A549 (cell line): ENCODE measurements at regions not wholly inside any gene's neighbourhood (a gene's known extent, or its start where the extent isn't known, plus 50 kb on each side); places are given as distances from the start of the nearest gene placed in this dataset.

Experiments used
- ATAC-seq, 2 experiments: fragments of 200-7000 bp in 1 of 2; fragments of >200 bp in 1 of 2; cut with Nextera tagmentation in 1 of 2; cut with Tn5 transposase in 1 of 2; 3 replicates each; pipeline versions ENCODE4 v1.8.0 to v1.9.1; 2018 to 2020; ENCODE audit warnings: mild to moderate bottlenecking in 1 of 2, moderate library complexity in 1 of 2
- CTCF ChIA-PET: fragments of 300-600 bp; sonication (Branson Sonifier 250); formaldehyde crosslinking; extraction: SDS; loops from one replicate; lab custom pipeline; 2021; ENCODE audit warnings: antibody characterized with exemption, inconsistent platforms; lab: Yijun Ruan, JAX
- POLR2A ChIA-PET: fragments of 350-600 bp; formaldehyde crosslinking; extraction: SDS; loops from one replicate; lab custom pipeline; 2021; ENCODE audit warnings: antibody characterized with exemption, inconsistent platforms; lab: Yijun Ruan, JAX
- DNase-seq, 2 experiments: peaks; one replicate each; pipeline versions ENCODE4 v3.0.0 to v3.0.0-alpha.2; 2011 to 2016; ENCODE audit warnings: low read depth in 1 of 2, low spot score in 1 of 2
- FAIRE-seq: peaks from 2 replicates; lab custom pipeline; 2011; peaks lifted over from hg19 to GRCh38; lab: Jason Lieb, UNC
- H3K27ac ChIP-seq, 2 experiments: fragments of >200 bp; sonication (Bioruptor Twin); formaldehyde crosslinking; 3 replicates each; pipeline ENCODE4 v1.5.1; 2016 to 2017
- H3K4me1 ChIP-seq: fragments of >200 bp; sonication (Bioruptor Twin); formaldehyde crosslinking; 3 replicates; pipeline ENCODE4 v1.6.1; 2016
- H3K4me2 ChIP-seq: fragments of >200 bp; sonication (Bioruptor Twin); formaldehyde crosslinking; 3 replicates; pipeline ENCODE4 v1.6.1; 2016
- H3K4me3 ChIP-seq: fragments of >200 bp; sonication (Bioruptor Twin); formaldehyde crosslinking; 3 replicates; pipeline ENCODE4 v1.5.1; 2016
- H3K9me3 ChIP-seq: fragments of >200 bp; sonication (Bioruptor Twin); formaldehyde crosslinking; 3 replicates; pipeline ENCODE4 v1.6.1; 2016
- CBX2 ChIP-seq: fragments of 200-600 bp; sonication (generic); IDR thresholded peaks from 2 replicates; pipeline ENCODE4 v1.6.1; 2016; ENCODE audit warnings: low read depth, mild to moderate bottlenecking, borderline replicate concordance
- EHF ChIP-seq: fragments of 250-450 bp; sonication (Bioruptor Pico); IDR thresholded peaks from 2 replicates; pipeline ENCODE4 v1.5.0; 2020; ENCODE audit warnings: mild to moderate bottlenecking
- EHMT2 ChIP-seq: fragments of 200-600 bp; sonication (generic); IDR thresholded peaks from 2 replicates; pipeline ENCODE4 v1.6.1; 2016; ENCODE audit warnings: antibody characterized with exemption, low read depth, mild to moderate bottlenecking, moderate library complexity
- EP300 ChIP-seq, 2 experiments: fragments of >200 bp; sonication (Bioruptor Twin); formaldehyde crosslinking; IDR thresholded peaks; 2 replicates in 1 of 2; 3 replicates in 1 of 2; pipeline ENCODE4 v1.6.1; 2016 to 2017
- ESRRA ChIP-seq: fragments of 150-350 bp; IDR thresholded peaks from 2 replicates; pipeline ENCODE4 v1.6.1; 2014; ENCODE audit warnings: mild to moderate bottlenecking, low read length, borderline replicate concordance
- FOSL2 ChIP-seq, 2 experiments: fragments of 450-650 bp in 1 of 2; fragments of >200 bp in 1 of 2; sonication (Bioruptor Twin) in 1 of 2; formaldehyde crosslinking; IDR thresholded peaks; 2 replicates each; pipeline versions ENCODE4 v1.5.0 to v1.6.1; 2016 to 2020; ENCODE audit warnings: mild to moderate bottlenecking in 1 of 2, moderate library complexity in 1 of 2
- HOXA7 ChIP-seq: fragments of 250-450 bp; sonication (Bioruptor Pico); IDR thresholded peaks from 2 replicates; pipeline ENCODE4 v1.5.0; 2020; ENCODE audit warnings: mild to moderate bottlenecking, moderate library complexity
- HOXB13 ChIP-seq: fragments of 250-450 bp; sonication (Bioruptor Pico); IDR thresholded peaks from 2 replicates; pipeline ENCODE4 v1.5.0; 2020; ENCODE audit warnings: low read depth, mild to moderate bottlenecking, moderate library complexity
- MAFK ChIP-seq: fragments of 450-650 bp; IDR thresholded peaks from 2 replicates; pipeline ENCODE4 v1.6.1; 2014; ENCODE audit not compliant: partially characterized antibody
- NPAS2 ChIP-seq: fragments of 250-450 bp; sonication (Bioruptor Pico); IDR thresholded peaks from 2 replicates; pipeline ENCODE4 v1.8.0; 2022; ENCODE audit warnings: mild to moderate bottlenecking, moderate library complexity, borderline replicate concordance
- RCOR1 ChIP-seq: fragments of 150-350 bp; IDR thresholded peaks from 2 replicates; pipeline ENCODE4 v1.6.1; 2014; ENCODE audit warnings: antibody characterized with exemption, low read length, low read depth
- RFX5 ChIP-seq: fragments of 450-650 bp; IDR thresholded peaks from 2 replicates; pipeline ENCODE4 v1.7.1; 2014; ENCODE audit warnings: antibody characterized with exemption, mild to moderate bottlenecking, moderate library complexity
- RNF2 ChIP-seq: fragments of 200-600 bp; sonication (generic); IDR thresholded peaks from 2 replicates; pipeline ENCODE4 v1.6.1; 2016; ENCODE audit warnings: low read depth, mild to moderate bottlenecking, antibody characterized with exemption, moderate library complexity, borderline replicate concordance
- ZNF302 ChIP-seq: fragments of 250-450 bp; sonication (Bioruptor Pico); IDR thresholded peaks from 2 replicates; pipeline ENCODE4 v1.9.0; 2021; ENCODE audit warnings: inconsistent platforms, mild to moderate bottlenecking, moderate library complexity
- ZSCAN20 ChIP-seq: fragments of 250-450 bp; sonication (Bioruptor Pico); IDR thresholded peaks from 2 replicates; pipeline ENCODE4 v1.8.0; 2022; ENCODE audit warnings: mild to moderate bottlenecking, moderate library complexity
- WGBS: methylation state at CpG from one replicate; pipeline ENCODE4 v1.1.6; 2017; ENCODE audit errors: missing lambda C conversion rate; 5-methylcytosine and 5-hydroxymethylcytosine counted together
- TF ChIP-seq, protein P1 (sequence below): fragments of 250-450 bp; sonication (Bioruptor Pico); IDR thresholded peaks from 2 replicates; pipeline ENCODE4 v1.5.0; 2020; ENCODE audit warnings: low read depth, mild to moderate bottlenecking, moderate library complexity
- TF ChIP-seq, protein P2 (sequence below): IDR thresholded peaks from 2 replicates; pipeline ENCODE4 v1.6.1; 2012; ENCODE audit warnings: low read depth, borderline replicate concordance
- TF ChIP-seq, protein P3 (sequence below): fragments of >200 bp; sonication (Bioruptor Twin); formaldehyde crosslinking; IDR thresholded peaks from 3 replicates; pipeline ENCODE4 v1.5.1; 2016

DNA sequence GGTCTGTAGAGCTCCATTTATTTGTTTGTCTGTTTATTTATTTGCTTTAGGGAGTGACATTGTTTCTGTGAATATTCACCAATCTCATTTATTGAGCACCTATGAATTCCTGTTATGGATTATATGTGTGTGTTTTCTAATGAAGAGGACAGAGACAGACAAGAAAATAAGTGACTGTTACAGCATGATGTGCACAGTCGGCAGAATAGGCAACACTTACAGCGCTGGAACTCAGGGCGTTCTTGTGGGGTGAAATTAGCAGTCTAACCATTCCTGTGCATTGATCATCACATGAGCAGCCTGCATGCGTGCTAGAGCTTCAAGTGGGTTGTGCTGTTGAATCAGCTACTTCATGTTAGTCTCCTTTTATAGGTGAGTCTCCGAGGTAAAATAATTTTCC lies 960.7 kb downstream of the SLC4A3 start:
- Histone ChIP-seq H3K4me3 (no peak overlapping the region), H3K27ac (no peak overlapping the region), H3K4me2 (no peak overlapping the region), H3K9me3 (no peaks in the 10 kb centered on the region), H3K4me1 (0 out of 3 replicates have a peak, but pooled peaks cover 5% of the 10 kb centered on the region)
- FAIRE-seq (no peak), DNase-seq (no peak), ATAC-seq (no peak)
- ChIA-PET CTCF (no interaction called here), POLR2A (no interaction called here)
- WGBS: 43% methylated on average over 5 of the region's 5 CpGs
- no peak for TF ChIP-seq ZSCAN20 (CRISPR knock-in tag)
- TF ChIP-seq MAFK: peak; percentile 71

DNA sequence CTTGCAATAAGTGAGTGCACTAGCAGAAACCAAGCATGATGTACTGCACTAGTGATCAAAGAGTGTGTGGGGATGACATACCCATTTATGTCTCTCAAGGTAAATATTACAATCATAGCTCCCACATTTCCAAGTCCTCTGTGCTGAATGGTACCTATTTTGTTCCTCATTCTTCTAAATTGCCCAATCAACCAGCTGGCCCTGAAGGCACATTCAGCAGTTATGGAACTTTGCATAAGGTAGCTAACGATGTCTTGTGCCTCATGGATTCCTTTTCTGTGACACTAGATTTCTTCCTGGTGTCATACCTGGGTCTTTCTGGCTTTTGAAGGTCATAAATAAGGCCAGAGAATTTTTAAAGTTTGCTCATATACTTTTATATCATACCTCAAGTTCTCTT lies 963.0 kb downstream of the SLC4A3 start:
- POLR2A ChIA-PET: no interaction called here
- FAIRE-seq (no peak), ATAC-seq (no peak), DNase-seq (no peak)
- CTCF ChIA-PET: no interaction called here
- Histone ChIP-seq H3K9me3 (no peaks in the 10 kb centered on the region), H3K27ac (no peak overlapping the region), H3K4me1 (0 out of 3 replicates have a peak, but pooled peaks cover 5% of the 10 kb centered on the region), H3K4me3 (no peak overlapping the region), H3K4me2 (no peak overlapping the region)
- TF ChIP-seq ZNF302 (CRISPR knock-in tag): no peak
- TF ChIP-seq ESRRA: no peak
- TF ChIP-seq EHMT2: no peak
- TF ChIP-seq, protein P1, sequence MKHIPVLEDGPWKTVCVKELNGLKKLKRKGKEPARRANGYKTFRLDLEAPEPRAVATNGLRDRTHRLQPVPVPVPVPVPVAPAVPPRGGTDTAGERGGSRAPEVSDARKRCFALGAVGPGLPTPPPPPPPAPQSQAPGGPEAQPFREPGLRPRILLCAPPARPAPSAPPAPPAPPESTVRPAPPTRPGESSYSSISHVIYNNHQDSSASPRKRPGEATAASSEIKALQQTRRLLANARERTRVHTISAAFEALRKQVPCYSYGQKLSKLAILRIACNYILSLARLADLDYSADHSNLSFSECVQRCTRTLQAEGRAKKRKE (CRISPR knock-in tag): no peak
- no peak for TF ChIP-seq EHF (CRISPR knock-in tag)
- no peak for TF ChIP-seq HOXB13
- TF ChIP-seq RFX5: no peak
- TF ChIP-seq NPAS2 (CRISPR knock-in tag): no peak
- no peak for TF ChIP-seq EP300 (IDR thresholded peaks at IDR 0.05)
- TF ChIP-seq, protein P2, sequence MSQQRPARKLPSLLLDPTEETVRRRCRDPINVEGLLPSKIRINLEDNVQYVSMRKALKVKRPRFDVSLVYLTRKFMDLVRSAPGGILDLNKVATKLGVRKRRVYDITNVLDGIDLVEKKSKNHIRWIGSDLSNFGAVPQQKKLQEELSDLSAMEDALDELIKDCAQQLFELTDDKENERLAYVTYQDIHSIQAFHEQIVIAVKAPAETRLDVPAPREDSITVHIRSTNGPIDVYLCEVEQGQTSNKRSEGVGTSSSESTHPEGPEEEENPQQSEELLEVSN: no peak
- no peak for TF ChIP-seq RNF2
- no peak for TF ChIP-seq FOSL2 (IDR thresholded peaks at IDR 0.05)
- TF ChIP-seq FOSL2 (CRISPR knock-in tag; IDR thresholded peaks at IDR 0.05): no peak
- TF ChIP-seq CBX2: no peak
- WGBS: 28% methylated on average over 1 of the region's 1 CpG

DNA sequence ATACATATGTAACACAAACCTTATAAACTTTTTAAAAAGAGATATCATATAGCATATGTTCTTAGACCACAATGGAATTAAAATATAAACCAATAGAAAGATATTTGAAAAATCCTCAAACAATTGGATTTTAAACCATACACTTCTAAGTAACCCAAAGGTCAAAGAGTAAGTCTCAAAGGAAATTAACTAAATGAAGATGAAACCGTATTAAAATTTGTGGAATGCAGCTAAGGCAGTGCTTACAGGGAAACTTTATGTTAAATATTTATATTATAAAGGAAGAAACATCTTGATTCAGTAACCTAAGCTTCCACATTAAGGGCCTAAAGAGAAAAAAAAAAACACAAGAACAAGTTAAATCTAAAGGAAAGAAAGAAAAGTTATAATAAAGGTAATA lies 966.1 kb downstream of the SLC4A3 start:
- Histone ChIP-seq H3K4me2 (no peak overlapping the region), H3K4me1 (no peaks in the 10 kb centered on the region), H3K27ac (no peak overlapping the region), H3K4me3 (no peak overlapping the region), H3K9me3 (no peaks in the 10 kb centered on the region; the same call in 2 of the 3 replicates)
- ChIA-PET POLR2A (interaction anchor here (0.7 kb wide), 1 partner anchor 11 kb away, joined by 4 read pairs; no protein-coding TSS in a partner anchor), CTCF (no interaction called here)
- ATAC-seq: no peak
- no peak for DNase-seq
- TF ChIP-seq, protein P3, sequence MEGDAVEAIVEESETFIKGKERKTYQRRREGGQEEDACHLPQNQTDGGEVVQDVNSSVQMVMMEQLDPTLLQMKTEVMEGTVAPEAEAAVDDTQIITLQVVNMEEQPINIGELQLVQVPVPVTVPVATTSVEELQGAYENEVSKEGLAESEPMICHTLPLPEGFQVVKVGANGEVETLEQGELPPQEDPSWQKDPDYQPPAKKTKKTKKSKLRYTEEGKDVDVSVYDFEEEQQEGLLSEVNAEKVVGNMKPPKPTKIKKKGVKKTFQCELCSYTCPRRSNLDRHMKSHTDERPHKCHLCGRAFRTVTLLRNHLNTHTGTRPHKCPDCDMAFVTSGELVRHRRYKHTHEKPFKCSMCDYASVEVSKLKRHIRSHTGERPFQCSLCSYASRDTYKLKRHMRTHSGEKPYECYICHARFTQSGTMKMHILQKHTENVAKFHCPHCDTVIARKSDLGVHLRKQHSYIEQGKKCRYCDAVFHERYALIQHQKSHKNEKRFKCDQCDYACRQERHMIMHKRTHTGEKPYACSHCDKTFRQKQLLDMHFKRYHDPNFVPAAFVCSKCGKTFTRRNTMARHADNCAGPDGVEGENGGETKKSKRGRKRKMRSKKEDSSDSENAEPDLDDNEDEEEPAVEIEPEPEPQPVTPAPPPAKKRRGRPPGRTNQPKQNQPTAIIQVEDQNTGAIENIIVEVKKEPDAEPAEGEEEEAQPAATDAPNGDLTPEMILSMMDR: no peak
- TF ChIP-seq RNF2 (no peak), ZSCAN20 (CRISPR knock-in tag) (no peak), RCOR1 (no peak), HOXA7 (CRISPR knock-in tag) (no peak), NPAS2 (CRISPR knock-in tag) (no peak), HOXB13 (no peak)
- TF ChIP-seq, all 56 proteins: peak for 0
- WGBS: 2% methylated on average over 1 of the region's 1 CpG
- FAIRE-seq: no peak
